Nephron (organoid): ENCODE measurements at regions not wholly inside any gene's neighbourhood (a gene's known extent, or its start where the extent isn't known, plus 50 kb on each side); places are given as distances from the start of the nearest gene placed in this dataset.
"Not testable (repeated sequence)": the region's sequence is repeated elsewhere in the genome, so short reads cannot be mapped to it uniquely, and the experiment has no call there.

ENCODE experiments used
- H3K27ac Mint-ChIP-seq, 3 experiments: 2 replicates each; pipeline ENCODE4 v1.8.0; 2020; ENCODE audit warnings: mixed read lengths in 3 of 3, mild to moderate bottlenecking in 2 of 3, moderate library complexity in 1 of 3
- H3K27me3 Mint-ChIP-seq: 2 replicates; pipeline ENCODE4 v1.8.0; 2021; ENCODE audit warnings: low read depth, mild to moderate bottlenecking, moderate library complexity, mixed read lengths
- H3K36me3 Mint-ChIP-seq: 2 replicates; pipeline ENCODE4 v1.8.0; 2020; ENCODE audit warnings: low read depth, mixed read lengths
- H3K4me1 Mint-ChIP-seq: 2 replicates; pipeline ENCODE4 v1.8.0; 2020; ENCODE audit warnings: mixed read lengths
- H3K4me3 Mint-ChIP-seq, 3 experiments: 2 replicates each; pipeline ENCODE4 v1.8.0; 2020; ENCODE audit warnings: mild to moderate bottlenecking in 3 of 3, mixed read lengths in 3 of 3, moderate library complexity in 2 of 3
- H3K9me3 Mint-ChIP-seq: 2 replicates; pipeline ENCODE4 v1.8.0; 2020; ENCODE audit warnings: mixed read lengths
- CTCF ChIP-seq, 3 experiments: fragments of 200-600 bp; sonication (generic); IDR thresholded peaks; one replicate each; pipeline ENCODE4 v1.5.0; 2021; ENCODE audit warnings: antibody characterized with exemption in 3 of 3; ENCODE audit not compliant: unreplicated experiment in 3 of 3

GRCh38 chr5:145014109-145014508 lies 821.0 kb downstream of the PRELID2 start:
- Mint-ChIP-seq H3K4me1 (no peaks in the 10 kb centered on the region), H3K9me3 (no peaks in the 10 kb centered on the region), H3K4me3 (no peak overlapping the region), H3K27me3 (no peaks in the 10 kb centered on the region), H3K36me3 (no peaks in the 10 kb centered on the region), H3K27ac (peak overlapping the region in 1 of 3 experiments; percentile 67)
- TF ChIP-seq CTCF (IDR thresholded peaks at IDR 0.05; ENCODE audit: unreplicated experiment in 3 of 3): no peak

GRCh38 chr5:145010834-145011233 lies 824.3 kb downstream of the PRELID2 start:
- Mint-ChIP-seq H3K36me3 (no peaks in the 10 kb centered on the region), H3K9me3 (no peaks in the 10 kb centered on the region), H3K27ac (no peak overlapping the region), H3K4me1 (no peaks in the 10 kb centered on the region), H3K4me3 (no peak overlapping the region), H3K27me3 (no peaks in the 10 kb centered on the region)
- TF ChIP-seq CTCF (IDR thresholded peaks at IDR 0.05; ENCODE audit: unreplicated experiment in 3 of 3): no peak

GRCh38 chr5:145008876-145009530 lies 826.1 kb downstream of the PRELID2 start:
- no peaks in the 10 kb centered on the region for H3K27me3 Mint-ChIP-seq
- no peak for TF ChIP-seq CTCF (IDR thresholded peaks at IDR 0.05; ENCODE audit: unreplicated experiment in 3 of 3)
- H3K9me3 Mint-ChIP-seq: no peaks in the 10 kb centered on the region
- no peaks in the 10 kb centered on the region for H3K36me3 Mint-ChIP-seq
- H3K27ac Mint-ChIP-seq: peak overlapping the region in 1 of 3 experiments; percentile 54
- no peaks in the 10 kb centered on the region for H3K4me1 Mint-ChIP-seq
- no peak overlapping the region for H3K4me3 Mint-ChIP-seq

GRCh38 chr5:144994356-144994755 lies 823.7 kb downstream of the KCTD16 start:
- not testable (repeated sequence) for H3K4me1 Mint-ChIP-seq, H3K9me3 Mint-ChIP-seq, H3K27ac Mint-ChIP-seq, H3K36me3 Mint-ChIP-seq, H3K27me3 Mint-ChIP-seq, H3K4me3 Mint-ChIP-seq

- TF ChIP-seq CTCF (IDR thresholded peaks at IDR 0.05; ENCODE audit: unreplicated experiment in 3 of 3): no peak
- H3K4me3 Mint-ChIP-seq: no peak overlapping the region
- H3K27ac Mint-ChIP-seq: no peak overlapping the region
- H3K36me3 Mint-ChIP-seq: no peaks in the 10 kb centered on the region
- H3K9me3 Mint-ChIP-seq: peaks cover 7% of the 10 kb centered on the region
- H3K27me3 Mint-ChIP-seq: no peaks in the 10 kb centered on the region
- no peaks in the 10 kb centered on the region for H3K4me1 Mint-ChIP-seq
Measured at GRCh38 chr5:144983101-144983500, 812.4 kb downstream of the KCTD16 start.

- Mint-ChIP-seq H3K27me3 (no peaks in the 10 kb centered on the region), H3K36me3 (peaks cover under 1% of the 10 kb centered on the region), H3K4me3 (no peak overlapping the region), H3K27ac (no peak overlapping the region), H3K9me3 (peaks cover 3% of the 10 kb centered on the region), H3K4me1 (no peaks in the 10 kb centered on the region)
- TF ChIP-seq CTCF (IDR thresholded peaks at IDR 0.05; ENCODE audit: unreplicated experiment in 3 of 3): no peak
Measured at GRCh38 chr5:144979516-144980264, 809.0 kb downstream of the KCTD16 start.
